ENCODE measurements at regions not wholly inside any gene's neighbourhood (a gene's known extent, or its start where the extent isn't known, plus 50 kb on each side); places are given as distances from the start of the nearest gene placed in this dataset.

GRCh38 chr7:68674826-68675225 lies 923.4 kb upstream of the AUTS2 start:
- TF ChIP-seq POLR2AphosphoS5 (IDR thresholded peaks at IDR 0.05) (no peak), CTCF (IDR thresholded peaks at IDR 0.05) (no peak), EP300 (IDR thresholded peaks at IDR 0.05) (no peak)
